ENCODE measurements at regions not wholly inside any gene's neighbourhood (a gene's known extent, or its start where the extent isn't known, plus 50 kb on each side); places are given as distances from the start of the nearest gene placed in this dataset.

GRCh38 chr21:35543746-35544145 is 494.6 kb upstream of the RUNX1 start:
- WGBS (ENCODE audit: insufficient coverage, insufficient read length) = no CpG with 5 or more reads among the region's 5 CpGs
- DNase-seq (ENCODE audit: low read depth, low spot score) = no peak
- Histone ChIP-seq H3K27me3 (ENCODE audit: control insufficient read depth, insufficient read depth, low read length) (no peaks in the 10 kb centered on the region), H3K36me3 (ENCODE audit: control insufficient read depth, insufficient read depth, low read length) (no peaks in the 10 kb centered on the region), H3K4me1 (ENCODE audit: control insufficient read depth, insufficient read depth, low read length) (no peaks in the 10 kb centered on the region), H3K9me3 (ENCODE audit: control insufficient read depth, insufficient read depth, low read length) (no peaks in the 10 kb centered on the region), H3K4me3 (ENCODE audit: low read length) (no peak overlapping the region), H3K27ac (ENCODE audit: low read length) (no peak overlapping the region)

GRCh38 chr21:35540950-35541638 is 492.0 kb upstream of the RUNX1 start:
- Histone ChIP-seq H3K4me3 (ENCODE audit: low read length) (no peak overlapping the region), H3K27ac (ENCODE audit: low read length) (no peak overlapping the region), H3K4me1 (ENCODE audit: control insufficient read depth, insufficient read depth, low read length) (no peaks in the 10 kb centered on the region), H3K9me3 (ENCODE audit: control insufficient read depth, insufficient read depth, low read length) (no peaks in the 10 kb centered on the region), H3K27me3 (ENCODE audit: control insufficient read depth, insufficient read depth, low read length) (no peaks in the 10 kb centered on the region), H3K36me3 (ENCODE audit: control insufficient read depth, insufficient read depth, low read length) (no peaks in the 10 kb centered on the region)
- WGBS (ENCODE audit: insufficient coverage, insufficient read length) = no CpG with 5 or more reads among the region's 4 CpGs
- no peak for DNase-seq (ENCODE audit: low read depth, low spot score)

GRCh38 chr21:35538386-35538785 is 489.3 kb upstream of the RUNX1 start:
- DNase-seq (ENCODE audit: low read depth, low spot score) = no peak
- WGBS (ENCODE audit: insufficient coverage, insufficient read length) = no CpG with 5 or more reads among the region's 1 CpG
- no peak overlapping the region for H3K4me3 ChIP-seq (ENCODE audit: low read length)

GRCh38 chr21:35537604-35538003 is 488.5 kb upstream of the RUNX1 start:
- Histone ChIP-seq H3K9me3 (ENCODE audit: control insufficient read depth, insufficient read depth, low read length) (0 out of 2 replicates have a peak, but pooled peaks cover 2% of the 10 kb centered on the region), H3K27ac (ENCODE audit: low read length) (no peak overlapping the region), H3K4me3 (ENCODE audit: low read length) (no peak overlapping the region), H3K4me1 (ENCODE audit: control insufficient read depth, insufficient read depth, low read length) (no peaks in the 10 kb centered on the region), H3K36me3 (ENCODE audit: control insufficient read depth, insufficient read depth, low read length) (no peaks in the 10 kb centered on the region), H3K27me3 (ENCODE audit: control insufficient read depth, insufficient read depth, low read length) (no peaks in the 10 kb centered on the region)
- no peak for DNase-seq (ENCODE audit: low read depth, low spot score)
- no CpG with 5 or more reads among the region's 2 CpGs for WGBS (ENCODE audit: insufficient coverage, insufficient read length)

More at GRCh38 chr21:35538386-35538785, 489.3 kb upstream of the RUNX1 start:
- H3K4me1 ChIP-seq (ENCODE audit: control insufficient read depth, insufficient read depth, low read length) = no peaks in the 10 kb centered on the region
- no peaks in the 10 kb centered on the region for H3K36me3 ChIP-seq (ENCODE audit: control insufficient read depth, insufficient read depth, low read length)
- H3K27ac ChIP-seq (ENCODE audit: low read length) = no peak overlapping the region
- H3K27me3 ChIP-seq (ENCODE audit: control insufficient read depth, insufficient read depth, low read length) = no peaks in the 10 kb centered on the region
- 0 out of 2 replicates have a peak, but pooled peaks cover 2% of the 10 kb centered on the region for H3K9me3 ChIP-seq (ENCODE audit: control insufficient read depth, insufficient read depth, low read length)

- H3K36me3 ChIP-seq (ENCODE audit: control insufficient read depth, insufficient read depth, low read length) = no peaks in the 10 kb centered on the region
- H3K4me1 ChIP-seq (ENCODE audit: control insufficient read depth, insufficient read depth, low read length) = no peaks in the 10 kb centered on the region
- DNase-seq (ENCODE audit: low read depth, low spot score) = no peak
- no CpG with 5 or more reads among the region's 2 CpGs for WGBS (ENCODE audit: insufficient coverage, insufficient read length)
- H3K27me3 ChIP-seq (ENCODE audit: control insufficient read depth, insufficient read depth, low read length) = no peaks in the 10 kb centered on the region
- 0 out of 2 replicates have a peak, but pooled peaks cover 2% of the 10 kb centered on the region for H3K9me3 ChIP-seq (ENCODE audit: control insufficient read depth, insufficient read depth, low read length)
- H3K27ac ChIP-seq (ENCODE audit: low read length) = no peak overlapping the region
- H3K4me3 ChIP-seq (ENCODE audit: low read length) = no peak overlapping the region
Observed at GRCh38 chr21:35533893-35534292, 484.8 kb upstream of the RUNX1 start.

GRCh38 chr21:35530766-35531165 is 481.7 kb upstream of the RUNX1 start:
- 0 out of 2 replicates have a peak, but pooled peaks cover 2% of the 10 kb centered on the region for H3K9me3 ChIP-seq (ENCODE audit: control insufficient read depth, insufficient read depth, low read length)
- no CpG with 5 or more reads among the region's 6 CpGs for WGBS (ENCODE audit: insufficient coverage, insufficient read length)
- no peak overlapping the region for H3K27ac ChIP-seq (ENCODE audit: low read length)
- H3K4me3 ChIP-seq (ENCODE audit: low read length) = no peak overlapping the region
- H3K4me1 ChIP-seq (ENCODE audit: control insufficient read depth, insufficient read depth, low read length) = no peaks in the 10 kb centered on the region; the same call in 1 of the 2 replicates
- no peak for DNase-seq (ENCODE audit: low read depth, low spot score)
- H3K36me3 ChIP-seq (ENCODE audit: control insufficient read depth, insufficient read depth, low read length) = no peaks in the 10 kb centered on the region
- no peaks in the 10 kb centered on the region for H3K27me3 ChIP-seq (ENCODE audit: control insufficient read depth, insufficient read depth, low read length)

- DNase-seq (ENCODE audit: low read depth, low spot score) = no peak
- Histone ChIP-seq H3K27me3 (ENCODE audit: control insufficient read depth, insufficient read depth, low read length) (no peaks in the 10 kb centered on the region), H3K9me3 (ENCODE audit: control insufficient read depth, insufficient read depth, low read length) (0 out of 2 replicates have a peak, but pooled peaks cover 2% of the 10 kb centered on the region), H3K4me1 (ENCODE audit: control insufficient read depth, insufficient read depth, low read length) (no peaks in the 10 kb centered on the region; the same call in 1 of the 2 replicates), H3K36me3 (ENCODE audit: control insufficient read depth, insufficient read depth, low read length) (no peaks in the 10 kb centered on the region), H3K4me3 (ENCODE audit: low read length) (no peak overlapping the region), H3K27ac (ENCODE audit: low read length) (no peak overlapping the region)
- WGBS (ENCODE audit: insufficient coverage, insufficient read length) = no CpG with 5 or more reads among the region's 7 CpGs
Observed at GRCh38 chr21:35529171-35529863, 480.2 kb upstream of the RUNX1 start.

GRCh38 chr21:35528116-35529042 is 479.3 kb upstream of the RUNX1 start:
- H3K36me3 ChIP-seq (ENCODE audit: control insufficient read depth, insufficient read depth, low read length) = no peaks in the 10 kb centered on the region
- H3K27me3 ChIP-seq (ENCODE audit: control insufficient read depth, insufficient read depth, low read length) = no peaks in the 10 kb centered on the region
- no peak overlapping the region for H3K4me3 ChIP-seq (ENCODE audit: low read length)
- H3K4me1 ChIP-seq (ENCODE audit: control insufficient read depth, insufficient read depth, low read length) = no peaks in the 10 kb centered on the region; the same call in 1 of the 2 replicates
- no CpG with 5 or more reads among the region's 18 CpGs for WGBS (ENCODE audit: insufficient coverage, insufficient read length)
- DNase-seq (ENCODE audit: low read depth, low spot score) = no peak
- no peak overlapping the region for H3K27ac ChIP-seq (ENCODE audit: low read length)
- H3K9me3 ChIP-seq (ENCODE audit: control insufficient read depth, insufficient read depth, low read length) = no peaks in the 10 kb centered on the region

GRCh38 chr21:35527358-35527757 is 478.3 kb upstream of the RUNX1 start:
- no CpG with 5 or more reads among the region's 1 CpG for WGBS (ENCODE audit: insufficient coverage, insufficient read length)
- H3K27me3 ChIP-seq (ENCODE audit: control insufficient read depth, insufficient read depth, low read length) = no peaks in the 10 kb centered on the region
- no peaks in the 10 kb centered on the region for H3K36me3 ChIP-seq (ENCODE audit: control insufficient read depth, insufficient read depth, low read length)
- no peaks in the 10 kb centered on the region; the same call in 1 of the 2 replicates for H3K4me1 ChIP-seq (ENCODE audit: control insufficient read depth, insufficient read depth, low read length)
- no peaks in the 10 kb centered on the region for H3K9me3 ChIP-seq (ENCODE audit: control insufficient read depth, insufficient read depth, low read length)
- DNase-seq (ENCODE audit: low read depth, low spot score) = no peak
- H3K4me3 ChIP-seq (ENCODE audit: low read length) = no peak overlapping the region
- no peak overlapping the region for H3K27ac ChIP-seq (ENCODE audit: low read length)

- DNase-seq (ENCODE audit: low read depth, low spot score) = no peak
- no CpG with 5 or more reads among the region's 2 CpGs for WGBS (ENCODE audit: insufficient coverage, insufficient read length)
- Histone ChIP-seq H3K9me3 (ENCODE audit: control insufficient read depth, insufficient read depth, low read length) (no peaks in the 10 kb centered on the region), H3K36me3 (ENCODE audit: control insufficient read depth, insufficient read depth, low read length) (no peaks in the 10 kb centered on the region), H3K27ac (ENCODE audit: low read length) (no peak overlapping the region), H3K27me3 (ENCODE audit: control insufficient read depth, insufficient read depth, low read length) (no peaks in the 10 kb centered on the region), H3K4me3 (ENCODE audit: low read length) (no peak overlapping the region), H3K4me1 (ENCODE audit: control insufficient read depth, insufficient read depth, low read length) (no peaks in the 10 kb centered on the region; the same call in 1 of the 2 replicates)
Observed at GRCh38 chr21:35525443-35525842, 476.3 kb upstream of the RUNX1 start.

Data from iPS DF 6.9 (cell line).